ENCODE measurements at regions not wholly inside any gene's neighbourhood (a gene's known extent, or its start where the extent isn't known, plus 50 kb on each side); places are given as distances from the start of the nearest gene placed in this dataset.

- DNase-seq = no peak
Observed at GRCh38 chr5:15447209-15447608, 52.8 kb upstream of the FBXL7 start.

DNA sequence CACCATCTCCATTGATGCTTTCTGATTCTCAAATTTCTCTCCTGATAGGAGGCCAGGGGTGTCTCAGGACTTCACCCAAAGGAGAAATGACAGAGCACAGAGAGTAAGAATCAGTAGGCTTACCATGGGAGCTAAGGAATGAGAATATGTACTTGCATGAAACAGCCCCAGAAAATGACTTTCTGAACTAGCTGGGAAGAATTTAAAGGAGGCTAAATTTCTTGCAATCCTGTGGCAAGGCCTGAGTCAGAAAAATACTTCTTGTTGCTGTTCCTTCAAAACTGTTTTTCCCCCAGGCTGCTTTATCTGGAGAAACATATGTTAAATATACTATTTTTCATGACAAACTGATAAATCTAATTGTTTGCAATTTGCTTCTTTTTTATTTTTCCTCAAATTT is 53.4 kb upstream of the FBXL7 start:
- no peak for DNase-seq

GRCh38 chr5:15442193-15442570 is 57.8 kb upstream of the FBXL7 start:
- DNase-seq = no peak

- DNase-seq = no peak
Observed at GRCh38 chr5:15441433-15442192, 58.4 kb upstream of the FBXL7 start.

DNA sequence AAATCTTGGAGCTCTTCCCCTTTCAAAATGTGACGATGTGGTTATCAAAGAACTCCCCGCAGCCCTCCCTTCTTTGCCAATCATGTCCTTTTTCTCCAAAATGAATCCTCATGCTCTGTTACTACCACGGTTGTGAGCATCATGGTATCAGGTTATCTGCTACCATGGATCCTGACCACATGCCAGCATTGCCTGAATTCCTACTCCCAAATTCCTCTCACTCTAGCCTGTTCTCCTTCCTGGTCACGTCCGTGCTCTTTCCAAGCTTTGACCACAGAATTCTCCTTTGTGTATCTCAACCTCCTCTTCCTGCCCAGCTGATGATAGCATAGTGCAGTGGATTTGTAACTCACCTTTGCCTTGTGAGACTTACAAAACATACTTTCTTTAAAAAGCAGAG is 59.5 kb upstream of the FBXL7 start:
- no peak for DNase-seq

DNA sequence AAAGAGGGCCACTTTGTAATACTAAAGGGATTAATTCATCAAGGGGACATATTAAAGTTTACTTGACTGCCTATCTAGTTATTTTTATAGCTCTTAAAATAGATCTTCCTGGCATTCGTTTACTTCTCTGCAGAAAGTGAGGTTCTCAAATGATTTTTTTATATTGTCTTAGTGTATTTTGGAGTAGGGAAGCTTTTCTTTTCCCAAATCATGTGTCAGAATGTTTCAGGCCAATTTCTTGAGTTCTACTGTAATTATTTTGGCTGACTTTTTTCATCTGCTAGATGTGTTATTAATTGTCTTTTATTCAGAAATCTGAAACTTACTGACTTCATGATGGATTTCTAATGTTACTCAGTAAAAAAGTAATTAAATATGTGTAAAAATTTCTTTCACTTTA is 60.2 kb upstream of the FBXL7 start:
- DNase-seq = no peak

DNA sequence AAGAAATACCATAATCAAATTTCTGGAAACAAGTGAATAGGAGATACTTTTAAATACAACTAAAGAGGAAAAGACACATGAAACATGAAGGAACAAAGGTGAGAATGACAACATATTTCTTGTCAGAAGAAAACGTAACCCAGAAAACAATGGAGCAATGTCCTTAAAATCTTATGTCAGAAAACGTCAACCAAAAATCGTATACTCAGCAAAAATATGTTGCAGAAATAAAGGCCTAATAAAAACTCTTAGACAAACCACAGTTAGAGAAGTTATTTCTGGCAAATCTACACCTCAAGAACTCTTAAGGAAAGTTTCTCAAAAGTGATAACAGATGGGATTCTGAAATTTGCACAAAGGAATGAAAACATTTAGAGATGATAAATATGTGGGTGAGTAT is 66.3 kb upstream of the FBXL7 start:
- no peak for DNase-seq

DNA sequence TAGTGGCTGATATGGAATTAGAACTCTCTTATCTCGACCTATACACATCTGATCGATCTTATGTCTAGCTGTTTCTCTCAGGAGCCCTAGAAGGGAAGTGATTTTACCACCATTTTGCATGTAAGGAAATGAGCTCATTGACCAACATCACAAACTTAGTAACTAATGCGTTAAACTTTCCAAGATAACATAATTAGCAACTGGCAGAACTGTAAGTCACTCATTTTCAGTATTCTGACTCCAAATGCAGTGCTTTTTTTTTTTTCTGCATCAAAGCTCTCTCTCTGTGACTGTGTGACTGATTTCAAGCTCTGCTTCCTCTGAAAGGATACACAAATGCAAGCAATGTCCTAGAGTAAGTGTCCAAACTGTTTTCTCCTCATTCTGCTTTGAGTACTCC is 68.1 kb upstream of the FBXL7 start:
- no peak for DNase-seq

DNA sequence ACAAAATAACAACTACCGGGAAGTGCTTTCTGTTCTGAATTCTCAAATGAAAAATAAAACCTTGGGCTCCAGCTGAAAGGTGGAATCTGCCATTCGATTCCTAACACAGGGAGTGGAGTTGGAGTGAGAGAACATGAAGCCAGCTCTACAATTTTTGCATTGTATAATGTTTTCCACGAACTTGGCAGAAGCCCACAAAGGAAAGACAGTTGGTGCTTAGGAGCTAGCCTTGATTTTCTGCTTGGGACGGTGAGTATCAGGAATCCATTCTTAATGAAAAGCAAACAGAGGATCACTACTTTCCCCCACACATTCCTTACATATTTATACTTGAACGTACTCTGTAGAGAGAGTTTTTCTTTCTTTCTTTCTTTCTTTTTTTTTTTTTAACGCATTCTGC is 74.2 kb upstream of the FBXL7 start:
- peak; percentile 75 for DNase-seq

DNA sequence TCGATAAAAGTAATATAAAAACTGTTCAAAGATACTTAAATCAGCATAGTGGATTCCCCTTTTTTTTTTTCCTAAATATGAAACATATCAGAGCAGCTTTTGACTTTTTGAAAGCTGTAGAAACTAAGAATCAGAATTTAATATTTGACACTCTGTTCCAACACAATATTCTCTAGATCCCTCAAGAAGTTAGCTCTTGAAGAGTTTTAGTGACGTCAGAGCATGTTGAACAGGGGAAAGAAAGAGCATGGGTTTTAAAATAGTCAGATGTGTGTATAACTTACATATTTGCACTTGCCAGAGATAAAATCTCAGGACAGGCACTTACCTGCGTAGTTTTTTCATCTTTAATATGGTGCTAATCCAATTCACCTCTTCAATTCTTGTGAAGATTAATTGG is 75.2 kb upstream of the FBXL7 start:
- DNase-seq = no peak

GRCh38 chr5:15421921-15422412 is 78.0 kb upstream of the FBXL7 start:
- DNase-seq = peak; percentile 61

DNA sequence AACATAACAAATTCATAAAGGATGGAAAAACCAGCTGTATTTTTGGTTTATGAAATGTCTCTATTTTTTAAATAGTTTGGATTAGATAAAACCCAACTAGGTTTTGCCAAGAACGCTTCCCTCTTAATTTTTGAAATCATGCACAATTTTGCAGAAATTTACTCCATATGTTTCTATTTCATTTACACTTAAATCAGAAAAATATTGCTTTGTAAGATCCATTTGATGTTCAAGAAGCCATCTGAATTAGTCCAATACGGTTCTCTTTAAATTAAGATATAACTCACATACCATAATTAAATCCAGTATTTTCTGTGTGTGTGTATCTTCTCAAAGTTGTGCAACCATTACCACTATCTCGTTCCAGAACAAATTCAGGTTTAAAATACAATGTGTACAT is 78.6 kb upstream of the FBXL7 start:
- peak; percentile 8 for DNase-seq

GRCh38 chr5:15420201-15420600 is 79.8 kb upstream of the FBXL7 start:
- no peak for DNase-seq

DNA sequence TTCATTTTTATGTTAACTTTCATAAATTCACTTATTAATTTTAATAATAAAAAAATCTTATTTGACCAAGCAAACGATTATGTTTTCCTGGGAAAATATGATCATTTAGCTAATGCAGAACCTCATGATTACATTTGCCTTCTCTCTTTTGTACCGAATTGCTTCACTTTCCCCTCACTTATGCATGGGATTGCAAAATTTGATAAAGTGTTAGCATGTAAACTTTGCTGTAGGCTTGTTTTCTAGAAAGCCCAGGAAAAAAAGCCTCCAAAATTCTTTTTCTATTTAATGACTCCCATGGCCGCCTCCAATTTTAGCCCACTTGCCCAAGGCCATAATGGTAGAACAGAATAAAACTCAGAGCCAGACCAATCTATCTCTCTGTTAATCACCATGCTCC is 82.8 kb upstream of the FBXL7 start:
- no peak for DNase-seq

GRCh38 chr5:15406478-15406877 is 93.5 kb upstream of the FBXL7 start:
- DNase-seq = no peak

GRCh38 chr5:15393146-15393545 is 106.8 kb upstream of the FBXL7 start:
- DNase-seq = no peak

- DNase-seq = no peak
Observed at GRCh38 chr5:15391704-15392397, 108.1 kb upstream of the FBXL7 start.

GRCh38 chr5:15388866-15389265 is 111.1 kb upstream of the FBXL7 start:
- DNase-seq = peak; percentile 67

DNA sequence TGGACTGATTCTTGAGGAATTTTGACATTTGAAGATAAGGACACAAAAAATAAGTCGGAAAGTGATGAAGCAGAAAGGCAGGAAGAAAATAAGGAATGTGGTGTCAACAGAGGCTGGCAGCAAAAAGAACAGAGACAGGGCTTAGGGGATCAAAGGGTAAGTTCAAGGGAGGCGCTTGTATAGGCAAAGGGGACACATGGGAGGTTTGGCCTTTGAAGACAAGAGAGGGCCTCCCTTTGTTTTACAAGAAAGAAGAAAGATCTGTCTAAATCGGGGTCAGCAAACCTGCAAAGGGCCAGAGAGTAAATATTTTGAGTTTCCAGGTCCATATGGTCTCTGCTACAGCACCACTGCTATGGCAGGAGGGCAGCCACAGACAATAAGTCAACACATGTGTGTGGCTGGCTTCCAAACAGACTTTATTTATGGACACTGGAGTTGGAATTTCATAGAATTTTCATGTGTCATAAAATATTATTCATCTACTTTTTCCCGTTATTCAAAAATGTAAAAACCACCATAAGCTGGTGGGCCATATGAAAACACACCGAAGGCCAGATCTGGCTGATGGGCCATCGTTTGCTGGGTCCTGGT is 112.0 kb upstream of the FBXL7 start:
- no peak for DNase-seq

GRCh38 chr5:15386122-15386521 is 113.9 kb upstream of the FBXL7 start:
- no peak for DNase-seq

DNA sequence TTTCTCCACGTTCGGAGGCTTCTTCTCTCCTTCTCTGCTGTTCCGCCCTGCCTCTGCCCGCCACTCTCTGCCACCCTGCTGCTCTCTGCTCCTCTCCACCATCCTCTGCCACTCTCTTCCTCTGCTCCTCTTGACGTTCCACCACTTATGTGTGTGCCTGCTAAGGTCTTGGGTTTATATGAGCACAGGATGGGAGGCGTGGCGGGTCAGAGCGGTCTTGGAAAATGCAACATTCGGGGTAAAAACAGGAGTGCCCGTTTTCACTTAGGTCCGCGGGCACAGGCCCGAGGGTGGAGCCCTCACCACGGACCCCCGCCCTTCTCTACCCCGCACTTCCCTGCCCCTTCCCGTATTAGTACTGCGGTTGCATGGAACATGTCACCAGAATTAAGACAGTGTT is 114.4 kb upstream of the FBXL7 start:
- DNase-seq = no peak

DNA sequence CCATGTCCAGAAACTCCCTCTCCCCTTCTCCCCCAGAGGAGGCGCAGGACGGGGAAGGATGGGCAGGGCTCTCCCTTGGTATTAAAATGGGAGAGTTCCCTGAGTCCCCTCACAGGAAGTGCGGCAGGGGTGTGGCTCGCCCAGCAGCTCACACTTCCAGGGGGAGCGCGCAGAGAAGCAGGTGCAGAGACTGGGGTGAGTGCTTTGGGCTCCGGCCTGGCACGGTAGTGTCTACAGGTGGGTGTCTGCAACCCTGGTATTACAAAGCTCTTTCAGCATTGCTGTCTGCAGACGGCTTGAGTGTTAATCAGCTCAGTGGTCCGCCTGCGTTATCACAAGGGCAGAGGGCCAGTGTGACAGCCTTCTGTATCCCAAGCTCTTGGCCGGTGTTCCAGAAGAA is 114.9 kb upstream of the FBXL7 start:
- DNase-seq = no peak

GRCh38 chr5:15384581-15384980 is 115.4 kb upstream of the FBXL7 start:
- DNase-seq = no peak

DNA sequence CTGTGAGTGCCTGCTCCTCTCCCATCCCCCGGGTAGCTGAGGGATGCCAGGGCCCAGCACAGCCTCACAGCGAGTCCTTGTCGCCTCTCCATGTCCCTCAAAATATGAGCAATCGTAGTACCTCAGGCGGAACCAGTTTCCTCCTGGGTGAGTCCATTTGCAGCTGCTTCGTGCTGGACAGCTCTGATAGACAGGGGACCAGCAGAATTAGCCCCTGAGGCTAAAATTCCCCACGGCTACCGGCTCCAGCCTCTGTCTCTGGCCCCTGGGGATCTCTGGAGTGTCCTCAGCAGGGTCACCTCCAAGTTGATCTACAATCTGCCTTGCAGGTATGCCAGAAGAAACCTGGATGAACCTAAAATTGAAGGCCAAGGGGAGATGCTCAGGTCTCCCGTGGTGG is 115.8 kb upstream of the FBXL7 start:
- DNase-seq = no peak

All from tongue (tissue), 1 donor.